T-helper 2 cell (primary cell): ENCODE measurements at regions not wholly inside any gene's neighbourhood (a gene's known extent, or its start where the extent isn't known, plus 50 kb on each side); places are given as distances from the start of the nearest gene placed in this dataset.

Experiments used
- DNase-seq, 5 experiments: peaks; one replicate each; pipeline versions ENCODE4 v3.0.0 to v3.0.0-alpha.2; 2012 to 2022

GRCh38 chr12:93254911-93255310 is 122.8 kb upstream of the NUDT4 start:
- no peak for DNase-seq

GRCh38 chr12:93256256-93256969 is 121.3 kb upstream of the NUDT4 start:
- no peak for DNase-seq

GRCh38 chr12:93261505-93262094 is 116.1 kb upstream of the NUDT4 start:
- no peak for DNase-seq

DNA sequence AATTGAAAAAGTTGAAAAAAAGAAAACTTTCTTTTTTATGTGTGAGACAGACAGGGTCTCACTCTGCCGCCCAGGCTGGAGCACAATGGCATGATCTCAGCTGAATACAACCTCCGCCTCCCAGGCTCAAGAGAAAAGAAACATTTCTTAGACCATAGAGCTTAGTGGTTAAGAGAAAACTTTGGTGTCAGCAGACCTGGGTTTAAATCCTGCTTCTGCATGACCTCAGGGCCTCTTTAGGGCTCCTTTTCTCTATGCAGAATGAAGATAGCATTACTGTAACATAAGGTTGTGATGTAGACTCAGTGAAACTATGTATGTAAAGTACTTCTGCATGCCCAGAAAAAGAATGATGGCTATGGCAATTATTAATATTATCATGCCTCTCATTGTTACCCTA is 104.7 kb upstream of the NUDT4 start:
- no peak for DNase-seq

- no peak for DNase-seq
Observed at GRCh38 chr12:93273834-93274564, 103.7 kb upstream of the NUDT4 start.

GRCh38 chr12:93274937-93275336 is 102.8 kb upstream of the NUDT4 start:
- DNase-seq: no peak

- no peak for DNase-seq
Observed at GRCh38 chr12:93275589-93275988, 102.1 kb upstream of the NUDT4 start.

- DNase-seq: no peak
Observed at GRCh38 chr12:93279565-93280412, 97.9 kb upstream of the NUDT4 start.

- DNase-seq: no peak
Observed at GRCh38 chr12:93287149-93287548, 90.6 kb upstream of the NUDT4 start.

DNA sequence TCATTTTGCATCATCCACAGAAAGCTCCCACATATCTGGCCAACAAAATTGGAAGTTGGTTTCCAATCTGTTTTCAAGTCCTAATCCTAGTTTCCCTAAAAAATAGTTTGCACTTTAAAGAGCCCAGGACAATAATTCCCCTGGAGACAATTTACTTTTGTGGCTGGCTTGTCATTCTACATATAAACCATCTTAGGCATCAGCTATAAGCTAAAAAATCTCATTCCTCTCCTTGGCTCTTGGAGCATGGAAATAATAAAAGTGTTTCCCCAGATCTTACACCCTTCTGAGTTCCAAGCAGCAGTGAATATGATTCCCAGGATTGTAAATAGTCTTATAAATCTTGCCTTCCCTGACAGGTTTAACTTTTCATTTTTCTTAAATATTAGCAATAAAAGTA is 89.1 kb upstream of the NUDT4 start:
- no peak for DNase-seq

DNA sequence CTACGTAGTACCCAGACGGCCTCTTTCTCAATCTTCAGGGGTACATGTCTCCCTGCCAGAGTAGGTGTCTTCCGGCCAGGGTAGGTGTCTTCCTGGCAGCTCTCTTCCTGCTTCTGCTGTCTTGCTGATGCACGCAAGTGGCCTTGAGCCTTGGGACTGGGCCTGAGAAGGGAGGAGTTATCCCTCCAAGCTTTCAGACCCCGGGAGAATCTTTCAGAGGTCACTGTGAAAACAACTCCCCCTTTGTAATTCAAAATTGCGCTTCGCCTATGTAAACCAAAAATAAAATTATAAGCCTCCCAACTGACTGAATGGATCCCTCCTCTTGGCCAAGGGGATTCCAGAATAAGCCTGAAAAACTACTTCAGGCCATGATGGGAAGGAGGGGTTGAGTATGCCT is 87.3 kb upstream of the NUDT4 start:
- no peak for DNase-seq

GRCh38 chr12:93292213-93292612 is 85.5 kb upstream of the NUDT4 start:
- DNase-seq: no peak

GRCh38 chr12:93292731-93293566 is 84.8 kb upstream of the NUDT4 start:
- no peak for DNase-seq

DNA sequence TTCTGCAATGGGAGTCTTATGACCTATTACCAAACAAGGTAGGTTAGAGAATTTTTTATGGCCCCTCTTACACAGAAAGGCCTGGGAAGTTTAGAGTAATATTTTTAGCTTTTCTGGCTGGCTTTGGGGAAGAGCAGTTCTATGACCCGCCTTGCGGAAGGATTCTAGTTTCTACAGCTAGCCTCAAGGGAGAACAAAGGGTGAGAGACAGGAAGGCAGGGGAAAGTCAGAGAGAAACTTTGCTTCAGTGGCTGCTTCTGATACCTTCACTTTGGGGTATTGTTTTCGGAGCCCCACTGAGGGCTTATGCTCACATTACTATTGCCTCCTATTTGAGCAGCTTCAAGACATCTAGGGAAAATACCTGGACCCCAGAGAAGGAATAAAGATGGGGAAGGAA is 80.7 kb upstream of the NUDT4 start:
- DNase-seq: no peak

GRCh38 chr12:93297536-93297935 is 80.2 kb upstream of the NUDT4 start:
- no peak for DNase-seq

DNA sequence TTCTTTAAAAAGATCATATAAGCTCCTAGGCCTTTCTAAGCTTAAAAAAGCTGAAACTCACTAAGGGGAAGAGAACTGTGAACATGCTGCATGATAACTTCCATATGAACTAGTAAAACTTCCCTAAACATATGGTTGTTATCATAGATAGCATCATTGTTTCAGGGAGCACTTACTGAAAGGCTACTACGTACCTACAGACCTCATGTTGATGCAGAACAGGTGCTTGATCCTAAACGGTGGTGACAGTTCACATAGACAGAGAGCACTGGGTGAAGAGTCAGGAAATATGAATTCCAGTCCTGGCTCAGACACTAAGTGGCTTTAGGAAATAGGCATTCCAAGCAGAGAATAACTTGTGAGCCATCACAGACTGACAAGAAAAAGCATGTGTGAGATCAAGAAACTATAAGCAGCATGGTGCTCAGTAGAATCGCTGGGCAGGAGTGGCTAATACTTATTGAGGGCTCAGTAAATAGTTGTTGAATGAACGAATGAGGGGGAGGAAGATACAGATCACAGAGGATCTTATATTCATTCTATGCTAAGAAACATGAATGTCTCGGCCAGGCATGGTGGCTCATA is 78.4 kb upstream of the NUDT4 start:
- no peak for DNase-seq

- DNase-seq: no peak
Observed at GRCh38 chr12:93300611-93301021, 77.1 kb upstream of the NUDT4 start.

DNA sequence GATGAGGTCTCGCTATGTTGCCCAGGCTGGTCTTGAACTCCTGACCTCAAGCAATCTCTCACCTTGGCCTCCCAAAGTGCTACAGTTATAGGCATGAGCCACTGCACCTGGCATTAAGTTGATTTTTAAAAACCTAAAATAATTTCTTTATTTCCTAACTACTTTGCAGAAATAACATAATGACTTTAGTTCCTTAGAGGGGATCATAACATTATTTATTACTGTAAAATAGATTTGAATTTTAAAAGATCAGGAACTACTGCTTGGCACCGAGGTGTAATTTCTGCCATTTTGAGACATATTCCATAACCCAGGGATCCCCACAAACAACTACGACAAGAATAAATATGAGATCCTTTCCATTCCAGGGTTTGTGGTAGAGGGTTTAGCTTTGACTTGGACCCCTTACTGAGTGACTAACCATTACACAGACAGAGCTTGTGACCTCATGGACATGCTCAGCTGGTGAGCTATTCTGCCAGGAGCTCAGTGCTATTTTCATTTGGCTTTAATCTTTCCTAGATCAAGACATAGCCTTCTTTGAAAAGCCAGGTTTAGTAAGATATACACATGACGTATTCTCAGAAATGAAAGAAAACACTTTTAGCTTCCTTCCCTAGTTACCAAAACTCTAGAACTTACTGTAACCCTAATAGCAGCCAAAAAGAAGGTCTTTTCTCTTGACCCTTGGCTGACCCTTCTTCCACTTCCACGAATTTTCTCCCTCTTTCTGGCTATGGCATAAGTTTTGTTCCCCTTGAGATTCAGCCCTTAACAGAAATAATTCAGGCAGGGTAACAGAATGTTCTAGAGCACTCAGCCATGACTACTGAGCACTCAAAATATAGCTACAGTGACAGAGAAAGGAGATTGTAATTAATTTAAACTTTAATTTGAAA is 75.1 kb upstream of the NUDT4 start:
- no peak for DNase-seq

DNA sequence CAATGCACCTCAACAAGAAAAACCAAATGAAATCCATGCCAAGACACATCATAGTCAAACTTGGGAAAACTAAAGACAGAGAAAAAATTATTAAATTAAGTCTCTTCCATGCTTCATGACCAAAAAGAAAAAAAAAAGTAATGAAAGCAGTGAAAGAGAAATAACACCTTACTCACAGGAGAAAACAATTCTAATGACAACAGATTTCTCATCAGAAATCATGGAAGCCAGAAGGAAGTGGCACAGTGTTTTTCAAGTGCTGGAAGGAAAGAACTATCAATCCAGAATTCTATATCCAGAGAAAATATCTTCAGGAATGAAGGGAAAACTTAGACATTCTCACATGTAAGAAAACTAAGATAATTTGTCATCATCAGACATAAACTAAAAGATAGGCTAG is 71.1 kb upstream of the NUDT4 start:
- DNase-seq: no peak

DNA sequence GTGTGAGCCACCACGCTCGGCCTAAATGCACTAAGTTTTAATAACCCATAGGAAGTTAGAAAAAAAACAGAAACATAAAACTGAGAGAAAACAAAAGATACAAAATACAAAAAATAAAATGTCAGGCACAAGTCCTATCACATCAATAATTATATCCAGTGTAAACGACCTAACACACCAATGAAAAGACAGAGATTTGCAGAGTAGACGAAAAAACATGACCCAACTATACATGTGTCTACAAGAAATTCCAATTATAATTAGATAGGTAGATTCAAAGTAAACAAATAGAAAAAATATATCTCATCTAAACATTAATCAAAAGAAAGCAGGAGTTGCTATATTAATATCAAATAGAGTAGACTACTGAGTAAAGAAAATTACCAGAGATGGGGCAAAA is 69.4 kb upstream of the NUDT4 start:
- no peak for DNase-seq

GRCh38 chr12:93311827-93312226 is 65.9 kb upstream of the NUDT4 start:
- DNase-seq: no peak
